GM19035 (cell line): ENCODE measurements at regions not wholly inside any gene's neighbourhood (a gene's known extent, or its start where the extent isn't known, plus 50 kb on each side); places are given as distances from the start of the nearest gene placed in this dataset.
A peak's percentile ranks its signal among the peaks of the same experiment; 100 is the strongest.
"Not testable (repeated sequence)": the region's sequence is repeated elsewhere in the genome, so short reads cannot be mapped to it uniquely, and the experiment has no call there.

Source experiments
- ATAC-seq: cut with Tn5 transposase; IDR thresholded peaks from one replicate; pipeline ENCODE4 v1.9.1; 2021; ENCODE audit not compliant: unreplicated experiment

DNA sequence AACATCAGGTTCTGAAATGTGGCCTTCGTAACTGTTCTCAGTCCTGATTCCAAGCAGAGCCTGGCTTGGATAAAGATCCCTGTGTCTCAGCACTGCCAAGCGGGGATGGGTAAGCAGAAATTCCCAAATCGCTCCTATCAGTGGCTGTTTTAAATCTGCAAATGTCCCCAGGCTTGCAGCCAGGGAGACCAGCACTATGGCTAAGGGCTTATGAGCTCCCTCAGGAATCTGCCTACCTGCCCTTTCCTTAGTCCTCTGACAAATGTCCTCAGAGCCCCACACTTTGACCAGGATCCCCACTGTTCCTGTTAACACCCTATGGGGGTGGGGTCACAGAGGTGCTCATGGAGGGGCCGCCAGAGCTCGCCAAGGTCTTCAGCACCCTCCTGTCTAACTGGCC, 1062.8 kb downstream of the UQCRFS1 start:
- no peak for ATAC-seq

GRCh38 chr19:28148554-28148953, 1064.4 kb downstream of the UQCRFS1 start:
- no peak for ATAC-seq

- ATAC-seq: no peak
Observed at GRCh38 chr19:28142258-28142657, 1070.7 kb downstream of the UQCRFS1 start.

DNA sequence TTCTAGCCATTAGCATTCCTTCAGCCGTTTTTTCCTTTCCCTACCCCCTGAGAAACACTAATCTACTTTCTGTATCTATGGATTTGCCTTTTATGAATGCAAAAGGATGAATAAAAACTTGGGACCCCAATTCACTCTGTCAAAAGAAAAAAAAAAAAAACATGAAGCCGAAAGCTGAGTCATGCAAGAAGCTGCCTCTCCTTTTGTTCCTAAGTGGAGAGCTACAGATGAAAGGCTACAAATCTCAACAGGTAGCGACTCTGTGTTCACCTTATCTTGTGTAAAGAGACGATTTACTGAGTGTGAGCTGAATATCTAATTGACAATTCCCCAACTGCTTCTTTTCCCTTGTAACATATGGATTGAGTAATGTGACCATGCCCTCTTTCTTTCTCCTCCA, 1072.8 kb downstream of the UQCRFS1 start:
- no peak for ATAC-seq

- no peak for ATAC-seq
Observed at GRCh38 chr19:28137772-28138171, 1075.2 kb downstream of the UQCRFS1 start.

- no peak for ATAC-seq
Observed at GRCh38 chr19:28136796-28137195, 1076.2 kb downstream of the UQCRFS1 start.

- ATAC-seq: no peak
Observed at GRCh38 chr19:28135825-28136224, 1077.1 kb downstream of the UQCRFS1 start.

GRCh38 chr19:28134311-28134710, 1078.6 kb downstream of the UQCRFS1 start:
- ATAC-seq: no peak

DNA sequence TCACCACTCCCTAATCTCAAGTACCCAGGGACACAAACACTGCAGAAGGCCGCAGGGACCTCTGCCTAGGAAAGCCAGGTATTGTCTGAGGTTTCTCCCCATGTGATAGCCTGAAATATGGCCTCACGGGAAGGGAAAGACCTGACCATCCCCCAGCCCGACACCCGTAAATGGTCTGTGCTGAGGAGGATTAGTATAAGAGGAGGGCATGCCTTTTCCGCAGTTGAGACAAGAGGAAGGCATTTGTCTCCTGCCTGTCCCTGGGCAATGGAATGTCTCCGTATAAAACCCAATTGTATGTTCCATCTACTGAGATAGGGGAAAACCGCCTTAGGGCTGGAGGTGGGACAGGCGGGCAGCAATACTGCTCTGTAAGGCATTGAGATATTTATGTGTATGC, 1082.1 kb downstream of the UQCRFS1 start:
- not testable (repeated sequence) for ATAC-seq

DNA sequence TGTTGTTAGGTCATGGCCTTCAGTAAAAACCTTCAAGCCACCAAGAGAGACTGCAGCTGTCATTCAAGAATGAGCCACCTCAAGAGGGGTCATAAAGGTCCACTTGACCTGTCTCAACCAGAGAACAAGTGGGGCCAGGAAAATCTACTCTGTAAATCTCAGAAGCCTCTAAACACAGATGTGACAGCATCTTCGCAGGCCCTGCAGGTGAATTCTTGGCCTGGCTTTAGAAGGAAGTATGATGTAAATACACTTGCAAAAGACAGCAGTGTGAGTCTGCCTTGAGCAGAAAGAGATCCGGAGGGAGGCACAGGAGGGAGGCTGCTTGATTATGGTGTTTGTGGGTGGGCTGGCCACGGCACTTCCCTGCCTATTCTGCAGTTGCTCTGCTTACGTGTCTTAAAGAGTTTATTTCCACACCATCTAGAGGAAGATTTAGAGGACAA, 1082.9 kb downstream of the UQCRFS1 start:
- ATAC-seq: no peak

DNA sequence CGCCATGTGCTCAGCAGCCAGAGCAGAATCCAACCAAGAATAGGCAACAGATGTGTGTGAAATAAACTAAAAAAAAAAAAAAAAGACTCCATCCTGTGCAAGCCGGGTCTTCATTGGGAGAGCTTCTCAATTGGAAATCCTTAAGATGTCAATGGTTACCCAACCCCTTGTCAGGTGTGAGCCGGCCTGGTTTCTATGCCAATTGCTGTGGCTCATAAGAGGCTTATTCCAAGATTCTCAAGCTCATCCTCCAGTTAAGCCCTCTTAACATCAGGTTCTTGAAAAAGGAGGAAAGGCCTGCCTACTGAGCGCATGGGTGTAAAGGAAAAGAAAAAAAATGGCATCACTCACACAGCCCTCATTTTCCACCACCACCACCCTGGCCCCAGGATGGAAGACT, 1084.6 kb downstream of the UQCRFS1 start:
- ATAC-seq: no peak

- ATAC-seq: no peak
Observed at GRCh38 chr19:28126135-28126898, 1086.6 kb downstream of the UQCRFS1 start.

DNA sequence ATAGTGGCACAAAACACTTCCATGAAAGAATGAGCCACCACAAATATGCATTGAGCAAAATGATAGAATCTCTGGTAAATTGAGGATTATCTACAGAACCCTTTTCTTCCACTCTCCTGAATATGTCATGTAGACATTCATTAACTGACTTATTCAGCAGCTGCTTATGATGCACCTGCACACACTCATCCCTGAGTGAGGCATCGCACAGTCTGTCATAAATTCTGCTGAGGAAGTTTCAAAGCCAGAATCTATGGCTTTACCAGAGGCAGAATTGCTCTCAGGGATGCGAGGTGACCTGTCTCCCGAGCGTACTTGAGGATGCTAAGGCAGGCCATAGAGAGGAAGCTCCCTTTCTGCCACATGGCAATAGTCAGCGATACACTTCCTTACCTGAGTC, 1090.2 kb downstream of the UQCRFS1 start:
- ATAC-seq: no peak

DNA sequence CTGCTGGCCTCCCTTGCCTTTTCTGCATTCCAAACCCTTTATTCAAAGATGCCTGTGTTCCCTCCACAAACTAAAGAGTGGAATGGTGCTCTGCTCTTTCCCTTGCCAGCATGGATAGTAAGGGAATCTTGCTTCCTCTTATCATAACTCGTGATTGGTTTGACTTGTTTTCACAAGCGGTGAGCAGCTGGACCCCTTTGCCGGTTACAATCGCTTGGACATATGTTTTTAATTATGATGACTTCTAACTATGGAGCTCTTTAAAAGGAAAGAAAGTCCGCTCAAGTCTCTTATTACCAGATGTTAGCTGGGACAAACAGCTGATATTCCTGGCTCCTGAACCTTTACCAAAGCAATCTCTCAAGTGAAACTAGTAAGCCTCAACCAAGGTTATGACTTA, 1094.7 kb downstream of the UQCRFS1 start:
- ATAC-seq: no peak

GRCh38 chr19:28117143-28117542, 1095.8 kb downstream of the UQCRFS1 start:
- ATAC-seq: no peak

GRCh38 chr19:28116379-28116778, 1096.6 kb downstream of the UQCRFS1 start:
- ATAC-seq: not testable (repeated sequence)

DNA sequence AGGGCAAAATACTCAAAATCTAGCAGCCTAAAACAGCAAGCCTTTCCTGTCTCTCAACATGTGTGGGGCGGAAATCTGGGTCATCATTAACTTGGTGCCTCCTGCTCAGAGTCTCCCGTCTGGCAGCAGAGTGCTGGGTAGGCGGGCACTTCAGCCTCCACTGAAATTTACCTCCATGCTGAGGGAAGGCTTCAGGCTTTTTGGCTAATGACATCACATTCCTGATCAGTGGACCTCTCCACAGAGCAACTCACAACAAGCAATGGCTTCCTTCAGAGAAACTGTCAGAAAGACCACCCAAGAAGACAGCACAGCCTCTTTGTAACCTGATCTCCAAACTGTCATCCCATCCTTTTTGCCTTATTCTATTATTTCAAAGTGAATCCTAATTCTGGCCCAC, 1109.0 kb downstream of the UQCRFS1 start:
- no peak for ATAC-seq

DNA sequence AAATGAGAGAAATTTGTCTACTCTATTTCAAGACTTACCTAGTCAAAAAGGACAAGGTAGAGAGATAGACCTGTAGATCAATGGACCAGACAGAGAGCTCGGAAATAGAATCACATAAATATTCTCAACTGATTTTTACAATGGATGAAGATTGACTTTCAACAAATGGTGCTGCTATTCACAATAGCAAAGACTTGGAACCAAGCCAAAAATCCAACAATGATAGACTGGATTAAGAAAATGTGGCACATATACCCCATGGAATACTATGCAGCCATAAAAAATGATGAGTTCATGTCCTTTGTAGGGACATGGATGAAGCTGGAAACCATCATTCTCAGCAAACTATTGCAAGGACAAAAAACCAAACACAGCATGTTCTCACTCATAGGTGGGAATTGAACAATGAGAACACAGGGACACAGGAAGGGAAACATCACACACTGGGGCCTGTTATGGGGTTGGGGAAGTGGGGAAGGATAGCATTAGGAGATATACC, 1128.2 kb downstream of the UQCRFS1 start:
- ATAC-seq: not testable (repeated sequence)

DNA sequence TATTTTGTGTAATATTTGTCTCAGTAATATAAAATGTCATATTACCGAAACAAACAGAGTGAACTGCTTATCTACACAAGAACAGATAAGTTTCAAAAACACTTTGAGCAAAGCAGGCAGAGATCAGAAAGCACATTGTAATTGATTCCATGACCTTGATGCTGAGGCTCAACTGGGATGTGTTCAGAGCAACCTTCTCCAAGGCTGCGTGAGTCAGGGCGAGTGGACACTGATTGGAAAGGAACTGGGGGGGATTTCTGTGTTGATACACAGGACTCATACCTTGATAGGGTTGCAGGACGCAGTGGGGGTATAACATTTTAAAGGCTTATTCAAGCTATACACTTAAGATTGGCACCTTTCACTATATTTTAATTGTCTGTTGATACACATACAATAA, 1136.3 kb downstream of the UQCRFS1 start:
- no peak for ATAC-seq

DNA sequence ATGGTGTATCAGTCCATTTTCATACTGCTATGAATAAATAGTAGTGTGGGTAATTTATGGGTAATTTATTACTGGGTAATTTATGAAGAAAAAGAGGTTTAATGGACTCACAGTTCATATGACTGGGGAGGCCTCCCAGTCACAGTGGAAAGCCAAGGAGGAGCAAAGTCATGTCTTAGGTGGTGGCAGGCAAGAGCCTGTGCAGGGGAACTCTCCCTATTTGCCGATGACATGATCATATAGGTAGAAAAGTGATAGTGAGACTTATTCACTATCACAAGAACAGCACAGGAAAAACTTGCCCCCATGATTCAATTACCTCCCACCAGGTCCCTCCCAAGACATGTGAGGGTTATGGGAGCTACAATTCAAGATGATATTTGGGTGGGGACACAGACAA, 1137.7 kb downstream of the UQCRFS1 start:
- ATAC-seq: no peak

GRCh38 chr19:28074773-28075172, 1138.2 kb downstream of the UQCRFS1 start:
- ATAC-seq: peak; percentile 58

GRCh38 chr19:28067882-28068281, 1145.1 kb downstream of the UQCRFS1 start:
- ATAC-seq: peak; percentile 66

DNA sequence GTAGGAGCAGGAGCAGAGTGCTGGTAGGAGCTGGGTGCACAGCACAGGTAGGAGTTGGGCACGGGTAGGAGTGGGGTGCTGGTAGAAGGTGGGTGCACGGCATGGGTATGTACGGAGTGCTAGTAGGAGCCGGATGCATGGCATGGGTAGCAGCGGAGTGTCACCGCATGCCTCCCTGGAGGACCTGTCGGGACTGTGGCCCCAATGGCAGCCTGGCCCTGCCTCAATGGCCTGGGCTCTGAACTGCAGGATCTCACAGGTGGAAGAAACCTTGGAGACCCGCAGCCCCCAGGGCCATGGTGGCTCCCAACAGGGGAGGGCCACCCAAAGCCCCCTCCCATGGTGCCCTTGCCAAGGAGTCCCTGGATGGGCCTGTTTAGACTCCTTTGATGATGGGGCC, 1146.0 kb downstream of the UQCRFS1 start:
- ATAC-seq: no peak
